SK-N-SH treated with all-trans-retinoic acid at 6 μM for 48 hours (cell line): ENCODE measurements at regions not wholly inside any gene's neighbourhood (a gene's known extent, or its start where the extent isn't known, plus 50 kb on each side); places are given as distances from the start of the nearest gene placed in this dataset.

Experiments used
- ATAC-seq: fragments of 200-7000 bp; cut with Tn5 transposase; 3 replicates; pipeline ENCODE4 v1.9.1; 2020; ENCODE audit warnings: mild to moderate bottlenecking, moderate library complexity
- ARNTL ChIP-seq: fragments of 450-650 bp; formaldehyde crosslinking; IDR thresholded peaks from 2 replicates; pipeline ENCODE4 v1.5.0; 2020; ENCODE audit warnings: low read depth, mild to moderate bottlenecking, moderate library complexity, borderline replicate concordance
- BACH2 ChIP-seq: fragments of 250-450 bp; sonication (Bioruptor Pico); IDR thresholded peaks from 2 replicates; pipeline ENCODE4 v1.9.0; 2021; ENCODE audit warnings: mild to moderate bottlenecking, borderline replicate concordance
- CREB5 ChIP-seq: fragments of 250-450 bp; sonication (Bioruptor Pico); IDR thresholded peaks from 2 replicates; pipeline ENCODE4 v1.5.1; 2020; ENCODE audit warnings: low read depth, mild to moderate bottlenecking, moderate library complexity
- CSDC2 ChIP-seq: fragments of 250-450 bp; sonication (Bioruptor Pico); IDR thresholded peaks from 2 replicates; pipeline ENCODE4 v1.5.0; 2020; ENCODE audit warnings: mild to moderate bottlenecking, moderate library complexity
- CSRNP3 ChIP-seq: fragments of 250-450 bp; sonication (Bioruptor Pico); IDR thresholded peaks from 2 replicates; pipeline ENCODE4 v1.5.1; 2021; ENCODE audit warnings: mild to moderate bottlenecking, moderate library complexity
- ESRRG ChIP-seq: fragments of 250-450 bp; sonication (Bioruptor Pico); IDR thresholded peaks from 2 replicates; pipeline ENCODE4 v1.6.1; 2021; ENCODE audit warnings: mild to moderate bottlenecking
- GLIS3 ChIP-seq: fragments of 250-450 bp; sonication (Bioruptor Pico); IDR thresholded peaks from 2 replicates; pipeline ENCODE4 v1.5.0; 2020; ENCODE audit warnings: mild to moderate bottlenecking, moderate library complexity
- ISL1 ChIP-seq: fragments of 250-450 bp; sonication (Bioruptor Pico); IDR thresholded peaks from 2 replicates; pipeline ENCODE4 v2.1.2; 2022; ENCODE audit warnings: mild to moderate bottlenecking, moderate library complexity
- OSR1 ChIP-seq: fragments of 250-450 bp; sonication (Bioruptor Pico); IDR thresholded peaks from 2 replicates; pipeline ENCODE4 v1.8.0; 2022; ENCODE audit warnings: moderate library complexity, mild to moderate bottlenecking, inconsistent platforms
- PATZ1 ChIP-seq: fragments of 250-450 bp; sonication (Bioruptor Pico); IDR thresholded peaks from 2 replicates; pipeline ENCODE4 v1.8.0; 2020; ENCODE audit warnings: mild to moderate bottlenecking, moderate library complexity, borderline replicate concordance
- POU6F1 ChIP-seq: fragments of 250-450 bp; sonication (Bioruptor Pico); IDR thresholded peaks from 2 replicates; pipeline ENCODE4 v1.8.0; 2021; ENCODE audit warnings: low read depth, mild to moderate bottlenecking, moderate library complexity, borderline replicate concordance
- PPARA ChIP-seq: fragments of 250-450 bp; sonication (Bioruptor Pico); IDR thresholded peaks from 2 replicates; pipeline ENCODE4 v1.5.0; 2020; ENCODE audit warnings: mild to moderate bottlenecking, borderline replicate concordance
- RARB ChIP-seq: fragments of 250-450 bp; sonication (Bioruptor Pico); IDR thresholded peaks from 2 replicates; pipeline ENCODE4 v1.8.0; 2021; ENCODE audit warnings: mild to moderate bottlenecking, moderate library complexity
- SNAI2 ChIP-seq: fragments of 250-450 bp; sonication (Bioruptor Pico); IDR thresholded peaks from 2 replicates; pipeline ENCODE4 v1.5.0; 2020; ENCODE audit warnings: mild to moderate bottlenecking, moderate library complexity
- TCF4 ChIP-seq: fragments of 250-450 bp; sonication (Bioruptor Pico); IDR thresholded peaks from 2 replicates; pipeline ENCODE4 v1.8.0; 2021; ENCODE audit warnings: mild to moderate bottlenecking, moderate library complexity, borderline replicate concordance
- TOX ChIP-seq: fragments of 250-450 bp; sonication (Bioruptor Pico); IDR thresholded peaks from 2 replicates; pipeline ENCODE4 v1.8.0; 2021; ENCODE audit warnings: mild to moderate bottlenecking, moderate library complexity, borderline replicate concordance
- TSHZ2 ChIP-seq: fragments of 250-450 bp; sonication (Bioruptor Pico); IDR thresholded peaks from 2 replicates; pipeline ENCODE4 v1.5.0; 2020; ENCODE audit warnings: mild to moderate bottlenecking, moderate library complexity
- ZC3H10 ChIP-seq: fragments of 250-450 bp; sonication (Bioruptor Pico); IDR thresholded peaks from 2 replicates; pipeline ENCODE4 v1.5.1; 2021; ENCODE audit warnings: mild to moderate bottlenecking, moderate library complexity
- ZFP3 ChIP-seq: fragments of 250-450 bp; sonication (Bioruptor Pico); IDR thresholded peaks from 2 replicates; pipeline ENCODE4 v1.5.0; 2020; ENCODE audit warnings: mild to moderate bottlenecking, moderate library complexity
- ZFP30 ChIP-seq: fragments of 450-650 bp; formaldehyde crosslinking; IDR thresholded peaks from 2 replicates; pipeline ENCODE4 v1.5.0; 2022; ENCODE audit warnings: mild to moderate bottlenecking, moderate library complexity
- ZNF565 ChIP-seq: fragments of 450-650 bp; formaldehyde crosslinking; conservative IDR thresholded peaks from 2 replicates; pipeline ENCODE4 v1.5.0; 2020; ENCODE audit warnings: low read depth, mild to moderate bottlenecking, moderate library complexity
- ZNF70 ChIP-seq: fragments of 450-650 bp; formaldehyde crosslinking; IDR thresholded peaks from 2 replicates; pipeline ENCODE4 v1.5.0; 2020; ENCODE audit warnings: mild to moderate bottlenecking, moderate library complexity
- ZNF8 ChIP-seq: fragments of 450-650 bp; formaldehyde crosslinking; IDR thresholded peaks from 2 replicates; pipeline ENCODE4 v1.5.0; 2020; ENCODE audit warnings: mild to moderate bottlenecking, moderate library complexity

GRCh38 chr12:89245090-89245489, 107.2 kb downstream of the DUSP6 start:
- TF ChIP-seq PPARA (CRISPR knock-in tag): no peak
- no peak for TF ChIP-seq CSDC2
- no peak for TF ChIP-seq ZNF565
- no peak for TF ChIP-seq OSR1
- no peak for TF ChIP-seq RARB (CRISPR knock-in tag)
- TF ChIP-seq ZC3H10 (CRISPR knock-in tag): no peak
- no peak for TF ChIP-seq TCF4 (CRISPR knock-in tag)
- TF ChIP-seq ZNF8 (CRISPR knock-in tag): no peak
- no peak for TF ChIP-seq SNAI2 (CRISPR knock-in tag)
- TF ChIP-seq ARNTL (CRISPR knock-in tag): no peak
- no peak for TF ChIP-seq ZFP3 (CRISPR knock-in tag)
- no peak for TF ChIP-seq GLIS3 (CRISPR knock-in tag)
- no peak for TF ChIP-seq ZFP30 (CRISPR knock-in tag)
- no peak for TF ChIP-seq BACH2 (CRISPR knock-in tag)
- TF ChIP-seq TOX: no peak
- TF ChIP-seq, all 23 proteins: peak for 0

GRCh38 chr12:89244536-89244935, 107.8 kb downstream of the DUSP6 start:
- ATAC-seq: no peak
- no peak for TF ChIP-seq RARB (CRISPR knock-in tag)
- TF ChIP-seq BACH2 (CRISPR knock-in tag): no peak
- TF ChIP-seq ZFP30 (CRISPR knock-in tag): no peak
- no peak for TF ChIP-seq GLIS3 (CRISPR knock-in tag)
- no peak for TF ChIP-seq ZFP3 (CRISPR knock-in tag)
- no peak for TF ChIP-seq ESRRG (CRISPR knock-in tag)
- TF ChIP-seq ZNF8 (CRISPR knock-in tag): no peak
- no peak for TF ChIP-seq TSHZ2
- no peak for TF ChIP-seq CSRNP3
- no peak for TF ChIP-seq CSDC2
- no peak for TF ChIP-seq PPARA (CRISPR knock-in tag)
- no peak for TF ChIP-seq POU6F1 (CRISPR knock-in tag)
- no peak for TF ChIP-seq PATZ1
- TF ChIP-seq OSR1: no peak
- no peak for TF ChIP-seq CREB5 (CRISPR knock-in tag)
- TF ChIP-seq ZNF70 (CRISPR knock-in tag): no peak
- TF ChIP-seq SNAI2 (CRISPR knock-in tag): no peak
- TF ChIP-seq ISL1 (CRISPR knock-in tag): no peak
- no peak for TF ChIP-seq TOX
- no peak for TF ChIP-seq ARNTL (CRISPR knock-in tag)
- TF ChIP-seq, all 23 proteins: peak for 0

More at GRCh38 chr12:89245090-89245489, 107.2 kb downstream of the DUSP6 start:
- ATAC-seq: no peak

- TF ChIP-seq ZFP30 (CRISPR knock-in tag) (no peak), PATZ1 (no peak), GLIS3 (CRISPR knock-in tag) (no peak)
- no peak for ATAC-seq
Measured at GRCh38 chr12:89243771-89244170, 108.5 kb downstream of the DUSP6 start.
